GM12864 (cell line): ENCODE measurements at regions not wholly inside any gene's neighbourhood (a gene's known extent, or its start where the extent isn't known, plus 50 kb on each side); places are given as distances from the start of the nearest gene placed in this dataset.

Experiments used
- DNase-seq: peaks from one replicate; pipeline ENCODE4 v3.0.0-alpha.2; 2011; ENCODE audit warnings: low read depth
- H3K4me3 ChIP-seq: 2 replicates; pipeline ENCODE4 v1.5.1; 2011; ENCODE audit warnings: mild to moderate bottlenecking, low read depth, low read length, control low read depth
- TF ChIP-seq, protein P1 (sequence below): IDR thresholded peaks from 2 replicates; pipeline ENCODE4 v1.5.1; 2011; ENCODE audit warnings: low read depth, mild to moderate bottlenecking, moderate library complexity, low read length, control low read depth, inconsistent platforms; ENCODE audit errors: missing control alignments

DNA sequence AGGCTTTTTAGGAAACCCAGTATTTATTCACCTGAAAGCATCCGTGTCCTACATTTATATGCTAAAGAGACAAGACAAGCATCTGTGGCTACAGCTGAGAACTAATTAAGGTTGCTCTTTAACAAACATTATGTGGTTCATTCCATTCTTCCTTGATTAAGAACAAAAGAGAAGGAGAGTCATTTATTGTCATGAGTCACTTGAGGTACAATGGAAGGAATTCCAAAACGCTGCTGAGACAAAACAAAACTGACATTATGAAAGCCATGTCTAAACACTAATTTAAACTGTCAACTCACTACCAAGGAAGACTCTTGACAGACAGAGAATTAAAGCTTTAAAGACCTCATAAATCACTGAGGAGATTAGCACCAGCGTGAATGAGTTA lies 214.4 kb downstream of the BMP4 start:
- H3K4me3 ChIP-seq = no peak overlapping the region
- no peak for DNase-seq
- TF ChIP-seq, protein P1, sequence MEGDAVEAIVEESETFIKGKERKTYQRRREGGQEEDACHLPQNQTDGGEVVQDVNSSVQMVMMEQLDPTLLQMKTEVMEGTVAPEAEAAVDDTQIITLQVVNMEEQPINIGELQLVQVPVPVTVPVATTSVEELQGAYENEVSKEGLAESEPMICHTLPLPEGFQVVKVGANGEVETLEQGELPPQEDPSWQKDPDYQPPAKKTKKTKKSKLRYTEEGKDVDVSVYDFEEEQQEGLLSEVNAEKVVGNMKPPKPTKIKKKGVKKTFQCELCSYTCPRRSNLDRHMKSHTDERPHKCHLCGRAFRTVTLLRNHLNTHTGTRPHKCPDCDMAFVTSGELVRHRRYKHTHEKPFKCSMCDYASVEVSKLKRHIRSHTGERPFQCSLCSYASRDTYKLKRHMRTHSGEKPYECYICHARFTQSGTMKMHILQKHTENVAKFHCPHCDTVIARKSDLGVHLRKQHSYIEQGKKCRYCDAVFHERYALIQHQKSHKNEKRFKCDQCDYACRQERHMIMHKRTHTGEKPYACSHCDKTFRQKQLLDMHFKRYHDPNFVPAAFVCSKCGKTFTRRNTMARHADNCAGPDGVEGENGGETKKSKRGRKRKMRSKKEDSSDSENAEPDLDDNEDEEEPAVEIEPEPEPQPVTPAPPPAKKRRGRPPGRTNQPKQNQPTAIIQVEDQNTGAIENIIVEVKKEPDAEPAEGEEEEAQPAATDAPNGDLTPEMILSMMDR = no peak

DNA sequence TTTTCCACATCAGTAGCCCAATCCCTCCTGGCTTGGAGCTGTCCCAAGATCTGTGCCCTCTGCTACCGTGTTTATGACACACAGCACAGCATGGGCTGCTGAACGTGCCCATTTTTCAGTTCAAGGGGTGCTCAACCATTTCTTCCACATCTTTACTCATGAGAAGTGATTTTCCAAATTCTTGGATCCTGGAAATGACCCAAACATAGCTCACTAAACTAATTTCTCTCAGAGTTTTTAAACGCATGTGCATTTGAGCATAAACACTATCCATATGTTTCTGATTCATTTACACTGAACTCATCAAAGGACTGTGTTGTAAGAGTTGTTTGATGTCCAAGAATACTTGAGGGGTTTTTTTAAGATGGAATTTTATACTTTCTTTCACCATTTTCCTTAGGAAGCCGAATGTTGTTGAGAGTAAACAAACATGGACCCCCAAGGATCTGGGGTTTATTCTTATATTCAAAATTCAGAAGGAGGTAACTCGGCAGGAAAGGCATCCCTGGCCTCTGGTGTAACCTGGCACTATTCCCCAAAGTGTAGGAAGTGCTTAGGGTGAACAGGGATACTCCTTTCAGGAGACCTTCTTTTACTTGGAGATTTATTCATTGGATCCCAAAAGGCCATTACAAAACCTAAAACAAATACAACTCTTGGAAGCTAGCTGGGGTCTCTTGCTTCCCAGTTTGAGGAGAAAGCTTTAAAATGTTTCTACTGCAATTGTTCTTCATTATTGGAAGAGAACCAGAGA lies 215.0 kb downstream of the BMP4 start:
- no peak overlapping the region for H3K4me3 ChIP-seq
- DNase-seq = no peak
- TF ChIP-seq, protein P1 = no peak

DNA sequence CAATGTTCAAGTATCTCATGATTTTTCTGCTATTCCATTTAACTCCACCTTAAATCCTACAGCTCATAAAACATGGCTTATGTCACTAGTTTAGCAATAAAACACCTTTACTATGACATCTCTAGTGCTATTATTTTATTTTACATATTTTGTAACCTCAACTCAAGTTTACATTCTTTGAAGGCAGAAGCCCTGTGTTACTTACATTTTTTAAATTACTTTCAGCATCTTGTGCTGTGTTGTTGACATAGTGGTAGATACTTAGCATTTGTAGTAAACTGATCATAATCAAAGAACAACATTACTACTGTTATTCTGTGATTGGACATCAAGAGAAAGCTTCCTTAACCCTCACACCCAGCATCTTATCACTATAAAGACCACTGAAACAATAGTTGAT lies 216.1 kb downstream of the BMP4 start:
- DNase-seq = no peak
- H3K4me3 ChIP-seq = no peak overlapping the region
- TF ChIP-seq, protein P1 = no peak

DNA sequence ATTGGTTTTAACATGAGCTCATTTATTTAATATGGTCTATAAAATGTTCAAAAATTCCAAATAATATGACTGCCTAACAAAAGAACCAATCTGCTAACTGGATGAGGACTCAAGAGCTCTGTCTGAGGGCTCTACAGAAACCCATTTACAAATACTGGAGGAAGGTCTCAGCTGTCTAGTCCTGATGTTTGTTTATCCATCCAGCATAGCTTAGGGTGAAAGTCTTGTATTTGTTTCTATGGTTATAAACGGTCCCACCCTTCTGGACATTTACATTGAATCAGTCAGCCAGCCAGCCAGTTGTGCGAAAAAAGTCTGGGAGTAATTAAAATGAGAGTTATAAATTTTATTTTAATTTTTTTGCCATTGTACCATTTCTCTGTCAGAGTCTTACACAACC lies 220.7 kb downstream of the BMP4 start:
- TF ChIP-seq, protein P1 = no peak
- no peak overlapping the region for H3K4me3 ChIP-seq
- no peak for DNase-seq

DNA sequence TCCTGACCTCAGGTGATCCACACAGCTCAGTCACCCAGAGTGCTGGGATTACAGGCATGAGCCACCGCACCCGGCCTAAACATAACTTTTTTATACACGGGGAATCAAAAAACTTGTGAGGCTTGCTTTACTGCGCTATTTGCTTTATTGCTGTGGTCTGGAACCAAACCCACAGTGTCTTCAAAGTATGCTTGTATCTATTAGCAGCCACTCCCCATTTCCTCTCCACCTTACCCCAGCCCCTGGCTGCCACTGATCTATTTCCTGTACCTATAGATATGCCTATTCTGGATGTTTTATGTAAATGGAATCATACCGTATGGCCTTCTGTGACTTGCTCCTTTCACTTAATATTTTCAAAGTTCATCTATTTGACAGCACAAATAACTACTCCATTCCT lies 233.4 kb downstream of the BMP4 start:
- no peak for DNase-seq
- H3K4me3 ChIP-seq = no peak overlapping the region
- TF ChIP-seq, protein P1 = no peak

DNA sequence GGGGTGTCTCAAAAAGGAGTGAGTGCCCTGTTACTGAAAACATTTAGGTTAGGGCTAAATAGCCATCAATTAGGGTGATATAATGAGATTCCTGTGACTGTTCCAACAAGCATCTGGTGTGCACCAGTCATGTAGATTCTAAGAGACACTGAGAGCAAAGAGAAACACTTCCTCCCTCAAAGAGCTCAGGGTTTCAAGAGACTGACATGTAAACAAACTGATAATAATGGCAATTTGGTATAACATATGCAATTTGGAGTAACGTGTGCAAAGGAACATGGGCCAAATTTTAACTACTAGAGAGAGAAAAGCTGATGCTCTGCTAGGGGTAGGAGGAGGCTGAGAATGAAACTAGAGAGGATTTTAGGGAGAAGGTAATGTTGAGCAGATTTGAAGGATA lies 237.1 kb downstream of the BMP4 start:
- TF ChIP-seq, protein P1 = no peak
- H3K4me3 ChIP-seq = no peak overlapping the region
- no peak for DNase-seq

DNA sequence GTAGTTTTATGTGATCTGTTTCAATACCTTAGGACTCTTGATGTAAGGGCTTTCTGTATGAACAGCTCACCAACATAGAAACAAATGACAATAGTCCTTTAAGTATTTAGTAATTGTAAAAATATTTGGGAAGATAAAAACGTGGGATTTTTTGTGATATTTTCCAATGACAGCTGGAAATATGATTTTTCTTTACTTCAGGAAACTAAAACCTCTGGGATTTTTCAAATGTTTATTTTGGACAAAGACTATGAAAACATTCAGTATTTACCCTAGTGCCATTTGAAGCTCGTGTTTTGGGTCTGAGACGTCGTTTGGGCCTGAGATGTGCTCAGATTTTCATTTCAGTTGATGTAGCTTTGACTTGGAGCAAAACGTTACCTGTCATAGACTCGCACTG lies 240.0 kb downstream of the BMP4 start:
- H3K4me3 ChIP-seq = no peak overlapping the region
- TF ChIP-seq, protein P1 = no peak
- DNase-seq = no peak
